Activated T-helper 9 cell treated with anti-CD3 and anti-CD28 coated beads, Interleukin-2, amount 50 U/mL, for 16 hours (primary cell): ENCODE measurements at regions not wholly inside any gene's neighbourhood (a gene's known extent, or its start where the extent isn't known, plus 50 kb on each side); places are given as distances from the start of the nearest gene placed in this dataset.

Source experiments
- DNase-seq: peaks from one replicate; pipeline ENCODE4 v3.0.0-alpha.2; 2020; ENCODE audit warnings: low read depth

DNA sequence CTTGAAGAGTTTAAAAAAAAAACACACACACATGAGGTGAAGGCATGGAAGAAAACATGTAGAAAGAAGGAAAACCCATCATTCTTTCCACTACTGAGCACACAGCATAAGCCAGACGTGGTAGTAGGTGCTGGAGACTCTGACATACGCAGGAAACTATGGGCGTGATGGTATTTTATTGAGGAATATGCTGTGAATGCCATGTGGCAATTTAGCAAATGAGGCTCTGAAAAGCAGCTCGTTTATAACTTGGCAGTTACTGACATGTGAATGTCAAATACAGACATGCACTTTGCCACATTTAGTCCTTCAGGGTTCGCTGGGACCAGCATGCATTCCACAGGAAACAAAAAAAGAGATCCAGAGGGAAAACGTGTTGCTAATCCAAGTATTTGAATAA lies 74.3 kb upstream of the IFNAR2 start:
- DNase-seq: no peak

DNA sequence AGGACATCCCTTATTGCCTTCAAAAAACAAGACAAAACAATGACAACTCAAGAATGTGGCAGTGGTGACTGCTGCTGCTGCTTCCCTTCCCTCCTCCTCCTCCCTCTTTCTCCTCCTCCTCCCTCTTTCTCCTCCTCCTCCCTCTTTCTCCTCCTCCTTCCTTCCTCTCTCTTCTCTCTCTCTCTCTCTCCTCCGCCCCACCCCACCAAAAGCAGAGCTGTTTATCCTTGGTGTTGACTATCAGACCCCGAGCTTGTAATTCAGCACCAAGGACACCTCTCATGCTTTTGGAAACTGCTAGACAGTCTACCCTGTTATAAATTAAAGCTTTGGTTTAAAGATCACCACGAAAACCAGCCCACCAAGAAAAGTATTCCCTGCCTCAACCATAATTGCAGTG lies 72.4 kb upstream of the IFNAR2 start:
- DNase-seq: no peak

DNA sequence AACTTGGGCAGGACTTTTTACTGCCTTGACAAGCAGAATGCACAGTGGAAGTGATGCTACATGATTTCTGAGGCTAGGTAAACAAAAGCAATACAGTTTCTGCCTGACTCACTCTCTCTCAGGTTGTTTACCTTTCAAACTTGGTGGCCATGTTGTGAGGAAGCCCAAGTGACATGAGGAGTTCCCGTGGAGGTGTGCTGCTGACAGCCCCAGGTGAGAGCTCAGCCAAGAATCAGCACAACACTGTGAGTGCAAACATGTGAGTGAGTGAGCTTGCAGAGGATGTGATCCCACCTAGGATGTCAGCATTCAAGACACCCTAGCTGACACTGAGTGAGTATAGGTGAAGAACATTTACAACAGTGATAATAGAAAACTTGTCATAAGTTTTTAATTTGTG lies 71.1 kb upstream of the IFNAR2 start:
- DNase-seq: no peak

DNA sequence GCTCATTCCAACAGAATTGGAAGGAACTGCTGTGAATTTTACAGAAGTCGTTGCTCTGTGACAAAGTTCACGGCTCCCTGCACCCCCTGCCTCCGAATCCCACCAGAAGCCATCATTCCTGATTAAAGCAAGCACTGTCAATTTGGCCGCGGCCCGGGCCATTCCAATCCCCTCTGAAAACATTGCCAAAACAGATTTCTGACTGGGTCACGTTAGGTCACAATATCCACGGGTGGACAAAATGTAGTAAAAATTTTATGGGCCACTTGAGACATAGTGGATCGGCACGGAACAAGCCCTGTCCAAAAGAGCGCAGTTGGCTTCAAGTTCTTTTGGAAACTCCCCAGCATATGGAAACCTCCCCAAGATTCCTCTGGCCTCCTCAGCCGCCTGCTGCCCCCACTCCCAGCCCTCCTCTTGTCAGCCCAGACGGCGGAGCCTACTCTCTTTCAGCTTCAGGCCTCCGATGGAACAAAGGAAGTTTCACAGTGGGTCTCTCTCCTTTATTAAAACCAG lies 67.2 kb upstream of the IFNAR2 start:
- DNase-seq: no peak

DNA sequence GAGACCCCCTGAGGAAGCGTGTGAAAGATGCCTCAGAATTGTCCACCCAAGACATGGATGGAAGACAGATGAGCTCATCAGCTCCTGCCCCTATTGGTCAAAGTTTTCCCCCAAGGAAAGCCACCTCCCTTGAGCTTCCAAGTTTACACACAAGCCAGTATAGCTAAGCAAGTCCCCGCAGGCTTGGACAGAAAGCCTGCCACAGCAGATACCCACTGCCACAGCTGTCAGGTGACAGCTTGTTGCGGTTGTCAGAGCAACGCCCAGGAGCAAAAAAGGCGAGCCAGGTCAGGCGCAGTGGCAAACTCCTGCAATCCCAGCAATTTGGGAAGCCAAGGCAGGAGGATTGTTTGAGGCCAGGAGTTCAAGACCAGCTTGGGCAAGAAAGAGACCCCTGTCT lies 60.9 kb upstream of the IFNAR2 start:
- no peak for DNase-seq

DNA sequence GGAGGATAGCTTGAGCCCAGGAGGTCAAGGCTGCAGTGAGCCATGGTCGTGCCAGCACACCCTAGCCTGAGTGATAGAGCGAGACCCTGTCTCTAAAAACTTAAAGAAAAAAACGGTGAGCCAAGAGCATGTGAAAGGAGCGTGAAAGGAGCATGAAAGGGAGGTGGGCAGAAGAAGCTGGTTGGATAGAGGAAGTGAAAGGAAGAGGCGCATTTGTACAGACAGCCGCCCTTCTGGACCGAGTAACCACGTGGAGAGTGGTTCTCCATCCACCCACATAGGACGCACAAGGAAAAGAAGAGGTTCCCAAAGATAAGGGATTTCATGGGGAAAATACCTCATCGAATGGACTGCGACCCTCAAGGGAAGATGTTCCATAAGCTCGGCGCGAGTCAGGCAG lies 60.4 kb upstream of the IFNAR2 start:
- DNase-seq: no peak

DNA sequence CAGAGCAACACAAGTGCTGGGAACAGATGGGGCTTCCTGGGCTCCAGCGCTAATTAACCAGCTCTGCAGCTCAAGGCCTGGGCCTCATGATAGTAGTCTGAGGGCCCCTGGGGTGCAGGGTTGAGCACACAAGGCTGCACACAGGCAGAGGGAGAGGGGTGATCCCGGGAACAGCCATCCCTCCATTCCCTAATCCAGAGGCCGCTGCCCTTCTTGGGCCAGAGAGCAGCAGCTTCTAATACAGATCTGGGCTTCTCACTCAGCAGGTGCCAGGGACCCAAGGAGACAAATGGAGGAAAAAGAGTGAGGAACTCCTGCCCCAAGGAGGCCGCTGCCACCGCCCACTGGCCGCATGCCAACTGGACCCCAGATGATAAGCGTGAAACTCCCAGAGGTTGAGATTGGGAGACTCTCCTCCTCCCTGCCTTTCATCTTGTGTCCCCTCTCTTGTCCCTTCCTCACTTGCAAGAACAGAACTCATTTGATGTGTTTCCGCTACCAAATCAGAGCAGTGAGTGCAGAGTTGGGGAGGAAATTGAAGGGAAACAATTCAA lies 58.0 kb upstream of the IFNAR2 start:
- DNase-seq: no peak

DNA sequence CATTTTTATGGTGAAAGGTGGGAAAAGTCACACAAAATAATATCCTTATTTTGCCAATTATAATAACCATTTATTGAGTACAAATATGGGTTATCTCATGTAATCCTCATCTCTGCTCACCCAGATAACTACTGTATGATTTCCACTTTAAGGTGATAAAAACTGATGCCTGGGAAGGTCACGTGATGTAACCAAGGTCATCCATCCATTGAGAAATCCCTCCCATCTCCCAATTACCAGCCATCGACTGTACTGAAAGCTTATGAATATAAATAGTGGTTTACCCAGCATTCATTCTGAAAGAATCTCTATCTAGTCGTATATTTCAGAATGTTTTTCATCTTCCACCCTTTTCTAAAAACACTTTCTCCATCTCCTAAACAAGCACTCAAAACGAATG lies 55.0 kb upstream of the IFNAR2 start:
- DNase-seq: no peak
